Ovary (tissue), 7 donors: ENCODE measurements at regions not wholly inside any gene's neighbourhood (a gene's known extent, or its start where the extent isn't known, plus 50 kb on each side); places are given as distances from the start of the nearest gene placed in this dataset.

Experiments used
- DNase-seq, 5 donors: peaks; one replicate each; pipeline ENCODE4 v3.0.0-alpha.2; 2019 to 2020
- H3K27ac ChIP-seq, 2 donors: fragments of 200-600 bp; one replicate each; pipeline versions ENCODE4 v1.5.1 to v1.8.0; 2019 to 2022
- H3K27me3 ChIP-seq: fragments of 200-600 bp; one replicate; pipeline ENCODE4 v1.8.0; 2022
- H3K36me3 ChIP-seq: fragments of 200-600 bp; sonication (generic); one replicate; pipeline ENCODE4 v1.5.1; 2019
- H3K4me1 ChIP-seq: one replicate; pipeline ENCODE4 v1.8.1; 2013; ENCODE audit warnings: mild to moderate bottlenecking, moderate library complexity; ENCODE audit not compliant: insufficient read depth
- H3K4me3 ChIP-seq: fragments of 200-600 bp; sonication (generic); one replicate; pipeline ENCODE4 v1.5.1; 2017
- H3K9me3 ChIP-seq, 2 donors: fragments of 200-600 bp in 1 of 2; sonication (generic) in 1 of 2; one replicate each; pipeline versions ENCODE4 v1.5.1 to v1.8.1; 2013 to 2019; ENCODE audit warnings: mild to moderate bottlenecking in 1 of 2, moderate library complexity in 1 of 2
- CTCF ChIP-seq, 3 donors: fragments of 450-650 bp in 2 of 3; fragments of 200-600 bp in 1 of 3; IDR thresholded peaks; one replicate each; pipeline versions ENCODE4 v1.5.1 to v1.8.0; 2016 to 2022; ENCODE audit warnings: antibody characterized with exemption in 3 of 3, mild to moderate bottlenecking in 1 of 3
- EP300 ChIP-seq: sonication (generic); formaldehyde crosslinking; IDR thresholded peaks from one replicate; pipeline ENCODE4 v1.6.1; 2017; ENCODE audit warnings: antibody characterized with exemption
- POLR2A ChIP-seq: fragments of 450-650 bp; IDR thresholded peaks from one replicate; pipeline ENCODE4 v1.6.1; 2017; ENCODE audit warnings: antibody characterized with exemption, mild to moderate bottlenecking, moderate library complexity
- WGBS, 3 donors: extraction: QIAGEN DNeasy Blood & Tissue Kit in 1 of 3; methylation state at CpG; one replicate each; pipeline versions ENCODE4 v1.1.5 to v1.1.7; 2013 to 2017; 5-methylcytosine and 5-hydroxymethylcytosine counted together
- intact Hi-C, 4 donors: fragments of 100-400 bp; cut with DNase I; formaldehyde crosslinking; loops; one replicate each; pipeline versions ENCODE4 v1.11.0 to v1.15.1; 2022 to 2023
- donor health status: DM: no; HTN: no; CAD: no; lungs with moderate emphysema.
- donor health status: DM: no; HTN: no; CAD: no.
- donor health status: Bipolar disorder and iron deficiency.
- donor health status: DM: no; HTN: no; CAD: no.
- donor health status: DM: yes; HTN: yes; CAD: no.

- H3K27ac ChIP-seq: no peak overlapping the region
- no peak for DNase-seq
- H3K9me3 ChIP-seq: no peaks in the 10 kb centered on the region
- intact Hi-C loops: no loop called here
- TF ChIP-seq CTCF (IDR thresholded peaks at IDR 0.05) (no peak), EP300 (no peak), POLR2A (no peak)
- H3K4me1 ChIP-seq: peaks cover 12% of the 10 kb centered on the region
- H3K4me3 ChIP-seq: no peak overlapping the region
- 83 to 89% (median 87%) methylated on average over 18 of the region's 18 CpGs for WGBS, 3 donors
- no peaks in the 10 kb centered on the region for H3K36me3 ChIP-seq
- H3K27me3 ChIP-seq: no peaks in the 10 kb centered on the region
Measured at GRCh38 chr10:124224331-124225028, 131.1 kb upstream of the CHST15 start.

DNA sequence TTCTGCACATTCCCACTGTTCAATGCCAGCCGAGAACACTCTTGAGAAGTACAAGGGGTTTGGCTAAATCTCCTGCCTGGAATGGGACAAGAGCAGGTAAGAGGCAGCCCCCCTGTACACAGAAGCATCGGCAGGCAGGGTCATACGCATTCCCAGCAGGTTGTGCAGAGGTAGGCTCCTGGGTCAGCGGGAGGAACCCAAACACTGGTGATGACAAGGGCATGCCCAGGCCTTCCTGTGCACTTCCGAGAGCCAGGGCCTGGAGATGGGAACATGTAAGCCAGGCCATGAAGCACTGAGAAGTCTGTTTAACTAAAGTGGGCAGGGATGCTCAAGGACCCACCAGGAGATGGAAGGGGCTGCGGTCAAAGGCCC is 130.3 kb upstream of the CHST15 start:
- Histone ChIP-seq H3K4me1 (peaks cover 12% of the 10 kb centered on the region), H3K27ac (no peak overlapping the region), H3K9me3 (no peaks in the 10 kb centered on the region), H3K4me3 (no peak overlapping the region), H3K27me3 (no peaks in the 10 kb centered on the region), H3K36me3 (no peaks in the 10 kb centered on the region)
- DNase-seq: no peak
- intact Hi-C loops: no loop called here
- TF ChIP-seq CTCF (IDR thresholded peaks at IDR 0.05) (no peak), EP300 (no peak), POLR2A (no peak)
- WGBS, 3 donors: 94 to 96% (median 94%) methylated on average over 6 of the region's 6 CpGs

- intact Hi-C loops: no loop called here
Measured at GRCh38 chr10:124222988-124223710, 129.8 kb upstream of the CHST15 start.

More at GRCh38 chr10:124222988-124223710, 129.8 kb upstream of the CHST15 start:
- no peaks in the 10 kb centered on the region for H3K9me3 ChIP-seq
- no peak overlapping the region for H3K27ac ChIP-seq
- no peaks in the 10 kb centered on the region for H3K27me3 ChIP-seq
- H3K4me3 ChIP-seq: no peak overlapping the region
- TF ChIP-seq CTCF (IDR thresholded peaks at IDR 0.05): no peak
- no peak for TF ChIP-seq POLR2A
- no peak for TF ChIP-seq EP300
- peaks cover 12% of the 10 kb centered on the region for H3K4me1 ChIP-seq
- H3K36me3 ChIP-seq: no peaks in the 10 kb centered on the region
- DNase-seq: no peak
- WGBS, 3 donors: 82 to 89% (median 84%) methylated on average over 10 of the region's 10 CpGs
